ENCODE measurements at regions not wholly inside any gene's neighbourhood (a gene's known extent, or its start where the extent isn't known, plus 50 kb on each side); places are given as distances from the start of the nearest gene placed in this dataset.
A peak's percentile ranks its signal among the peaks of the same experiment; 100 is the strongest.

- DNase-seq = peak; percentile 87
These were observed 278.0 kb downstream of the MRPL39 start for GRCh38 chr21:25329227-25329825.

DNA sequence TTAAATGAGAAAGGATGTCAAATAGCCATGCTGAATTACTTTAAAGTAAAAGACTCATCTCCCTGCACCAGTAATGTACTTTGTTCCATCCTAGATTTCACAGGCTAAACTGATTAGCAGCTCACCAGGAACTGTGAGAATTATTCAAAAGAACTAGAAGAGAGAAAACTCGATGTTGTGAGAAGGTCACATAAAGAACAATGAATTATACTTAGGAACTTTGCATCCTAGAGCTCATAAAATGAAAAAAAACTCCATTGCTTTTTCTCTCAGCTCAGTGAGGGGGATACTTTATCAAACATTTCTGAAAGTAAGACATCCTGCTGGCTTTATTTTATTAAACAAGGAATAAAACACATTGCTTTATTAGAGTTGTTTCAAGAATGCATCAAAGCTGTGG lies 278.5 kb downstream of the MRPL39 start:
- DNase-seq = no peak

GRCh38 chr21:25326181-25326580 lies 281.1 kb downstream of the MRPL39 start:
- DNase-seq = peak; percentile 42

- DNase-seq = no peak
These were observed 282.6 kb downstream of the MRPL39 start for GRCh38 chr21:25324666-25325065.

- no peak for DNase-seq
These were observed 283.8 kb downstream of the MRPL39 start for GRCh38 chr21:25323356-25323949.

DNA sequence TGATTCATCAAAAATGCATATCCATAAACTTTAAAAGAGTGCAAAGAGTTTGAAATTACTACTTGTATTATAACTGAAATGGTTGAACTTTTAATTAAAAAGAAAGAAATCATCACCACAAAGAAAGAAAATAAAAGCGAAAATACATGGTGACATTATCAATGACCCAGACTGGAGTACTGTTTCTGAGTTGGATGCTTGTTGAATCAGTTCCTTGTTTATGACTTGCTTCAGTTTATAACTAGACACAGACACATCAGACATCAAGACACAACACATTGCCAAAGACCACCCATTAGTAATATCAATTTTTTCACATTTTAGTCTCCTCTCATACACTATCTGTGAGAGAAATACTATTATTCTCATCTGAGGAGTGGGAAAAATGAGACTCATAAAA lies 293.0 kb downstream of the MRPL39 start:
- no peak for DNase-seq

DNA sequence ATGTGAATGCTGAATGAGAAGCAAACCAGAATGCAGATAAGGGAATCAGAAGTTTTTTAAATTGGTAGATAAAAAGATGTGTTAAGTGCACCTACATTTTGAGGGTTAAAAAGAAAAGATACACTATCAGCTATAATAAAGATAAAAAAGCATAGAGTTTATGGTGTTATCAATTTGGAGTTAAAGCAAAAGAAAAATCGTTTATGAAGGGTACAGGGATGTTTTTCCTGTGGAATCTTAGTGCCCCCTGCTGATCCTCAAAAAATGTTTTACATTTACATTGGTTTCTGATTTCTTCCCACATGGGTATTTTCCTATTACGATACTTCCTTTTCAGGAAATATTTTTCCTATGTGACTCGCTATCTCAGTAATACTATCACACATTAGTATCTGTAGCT lies 293.5 kb downstream of the MRPL39 start:
- peak; percentile 55 for DNase-seq

DNA sequence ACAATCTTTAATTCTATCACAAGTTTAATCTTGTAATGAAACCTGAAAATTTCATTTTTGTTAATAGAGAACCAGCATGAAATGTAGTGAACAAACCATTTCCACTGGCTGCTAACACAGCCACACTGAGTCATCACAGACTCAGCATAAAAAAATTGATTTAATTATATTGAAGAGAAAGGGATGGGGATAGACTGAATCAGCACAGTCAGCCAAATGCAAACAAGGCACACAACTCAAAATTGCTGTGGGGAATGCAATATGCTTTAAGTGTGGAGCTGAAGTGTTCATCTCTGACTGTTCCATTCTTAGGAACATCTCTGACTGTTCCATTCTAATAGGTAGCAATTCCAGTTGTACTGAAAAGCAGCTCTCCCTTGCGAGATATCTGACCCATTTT lies 299.8 kb downstream of the MRPL39 start:
- DNase-seq = peak; percentile 78

- no peak for DNase-seq
These were observed 302.7 kb downstream of the MRPL39 start for GRCh38 chr21:25304611-25305010.

GRCh38 chr21:25300632-25301031 lies 306.6 kb downstream of the MRPL39 start:
- DNase-seq = no peak

- DNase-seq = no peak
These were observed 308.5 kb downstream of the MRPL39 start for GRCh38 chr21:25298512-25299491.

DNA sequence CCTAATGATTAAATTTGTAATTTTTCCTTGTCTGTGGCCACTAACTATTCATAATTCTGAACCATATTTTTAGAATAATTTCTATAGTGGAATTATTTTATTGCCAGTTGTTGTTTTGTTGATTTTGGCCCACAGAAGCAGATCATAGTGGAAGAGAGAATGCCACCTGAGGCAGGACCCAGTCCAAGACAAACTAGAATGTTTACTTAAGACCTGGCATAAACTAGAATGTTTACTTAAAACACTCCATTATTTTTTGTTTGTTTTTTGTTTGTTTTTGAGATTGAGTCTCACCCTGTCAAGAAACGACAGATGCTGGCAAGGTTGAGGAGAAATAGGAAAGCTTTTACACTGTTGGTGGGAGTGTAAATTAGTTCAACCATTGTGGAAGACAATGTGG lies 310.2 kb downstream of the MRPL39 start:
- DNase-seq = no peak

DNA sequence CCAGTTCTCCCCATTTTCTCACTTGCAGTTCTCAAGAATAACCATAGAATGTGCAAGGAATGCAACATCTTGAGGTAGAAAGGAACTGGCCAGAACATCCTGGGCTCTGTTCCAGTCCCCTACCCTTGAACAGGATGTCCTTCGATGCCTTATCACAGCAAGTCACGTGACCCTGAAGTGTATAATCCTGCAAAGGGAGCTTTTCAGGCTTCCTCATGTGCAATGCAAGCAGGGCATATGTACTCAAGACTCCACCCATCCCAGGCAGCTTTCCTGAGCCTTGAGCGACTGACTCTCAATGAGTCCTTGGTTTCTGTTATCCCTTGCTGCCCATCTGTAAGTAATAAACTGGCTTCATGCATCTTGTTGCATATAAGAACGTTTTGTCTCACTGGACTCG lies 311.0 kb downstream of the MRPL39 start:
- DNase-seq = peak; percentile 1

GRCh38 chr21:25292396-25292795 lies 314.9 kb downstream of the MRPL39 start:
- DNase-seq = no peak

- peak; percentile 48 for DNase-seq
These were observed 323.6 kb downstream of the MRPL39 start for GRCh38 chr21:25283720-25284119.

DNA sequence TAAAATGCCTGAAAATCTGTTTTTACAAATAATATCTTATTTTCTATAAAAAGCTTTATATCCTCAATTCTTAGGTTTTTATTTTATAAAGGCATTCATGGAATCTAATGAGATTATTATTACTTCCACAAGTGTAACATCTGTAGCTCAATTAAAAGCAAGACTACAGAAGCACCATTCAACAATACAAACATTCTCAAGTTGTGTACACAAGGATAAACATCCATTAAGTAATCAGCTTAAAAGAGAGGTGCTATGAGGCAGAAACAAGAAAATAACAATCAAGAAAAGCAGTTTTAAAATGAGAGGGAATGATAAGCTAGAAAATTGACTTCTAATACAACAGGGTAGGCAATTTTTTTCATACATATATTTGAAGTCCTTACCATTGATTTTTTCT lies 326.1 kb downstream of the MRPL39 start:
- no peak for DNase-seq

DNA sequence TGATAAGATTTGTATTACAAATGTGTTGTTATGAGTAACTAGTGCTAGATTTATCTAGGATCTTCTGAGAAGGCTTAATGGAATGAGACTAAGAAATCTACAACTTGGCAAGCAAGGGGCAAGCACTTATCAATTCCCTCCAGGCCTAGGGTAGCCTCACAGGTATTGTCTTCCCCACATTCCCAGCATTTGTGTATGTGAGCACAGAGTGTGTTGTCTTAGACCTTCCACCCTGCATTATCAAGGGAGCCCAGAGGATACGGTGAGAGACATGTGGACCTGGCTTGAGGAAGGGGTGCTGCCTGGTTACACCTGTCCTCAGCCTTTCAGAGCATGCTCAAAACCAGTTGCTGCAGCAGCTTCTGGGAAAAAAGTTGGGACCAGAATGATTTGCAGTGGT lies 327.2 kb downstream of the MRPL39 start:
- no peak for DNase-seq

DNA sequence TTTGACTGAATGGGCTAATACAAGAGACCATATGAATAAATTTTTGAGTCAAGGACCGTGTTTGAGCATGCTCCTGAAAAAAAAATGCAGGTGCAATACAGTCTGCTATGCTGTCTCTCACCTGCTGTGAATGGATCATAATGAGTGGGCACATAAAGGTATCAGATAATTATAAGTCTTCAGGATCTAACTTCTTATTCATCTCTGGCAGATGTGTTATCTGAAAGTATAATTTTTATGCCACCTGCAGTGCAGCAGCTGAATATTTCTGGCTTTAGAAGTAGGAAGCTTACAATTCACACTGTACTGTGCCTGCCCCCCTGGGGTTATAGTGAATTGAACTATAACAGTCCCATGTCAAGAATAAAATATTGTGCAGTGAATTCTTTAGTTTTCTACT lies 333.3 kb downstream of the MRPL39 start:
- no peak for DNase-seq

DNA sequence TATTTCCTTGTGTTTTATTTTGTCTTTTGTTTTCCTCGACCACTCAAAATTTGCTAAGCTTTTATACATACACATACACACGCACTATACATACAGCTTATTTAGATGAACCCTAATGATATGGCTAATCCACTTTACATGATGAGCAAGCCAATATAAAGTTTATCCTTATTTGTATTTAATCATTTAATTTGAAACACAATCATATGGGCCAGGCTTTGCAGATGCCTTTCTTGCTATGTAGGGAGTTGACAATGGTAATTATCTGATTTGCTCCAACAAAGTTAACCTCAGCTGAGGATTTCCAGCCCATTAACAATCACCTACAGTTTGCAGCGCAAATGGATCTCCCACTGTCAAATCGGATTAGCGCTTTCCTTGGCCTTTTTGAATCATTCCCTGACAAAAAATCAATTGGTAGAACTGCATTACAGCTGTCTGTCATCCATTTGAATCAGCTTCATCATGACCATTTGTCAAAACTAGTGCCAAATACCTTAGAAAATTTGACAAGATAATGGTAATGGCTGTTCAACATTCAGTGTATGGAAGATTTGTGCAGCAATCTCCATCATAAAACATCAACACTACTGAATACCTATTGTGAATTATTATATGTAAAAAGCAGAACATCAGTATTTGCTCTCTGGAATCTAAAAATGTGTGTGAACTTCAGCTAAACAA lies 352.6 kb downstream of the MRPL39 start:
- DNase-seq = no peak

DNA sequence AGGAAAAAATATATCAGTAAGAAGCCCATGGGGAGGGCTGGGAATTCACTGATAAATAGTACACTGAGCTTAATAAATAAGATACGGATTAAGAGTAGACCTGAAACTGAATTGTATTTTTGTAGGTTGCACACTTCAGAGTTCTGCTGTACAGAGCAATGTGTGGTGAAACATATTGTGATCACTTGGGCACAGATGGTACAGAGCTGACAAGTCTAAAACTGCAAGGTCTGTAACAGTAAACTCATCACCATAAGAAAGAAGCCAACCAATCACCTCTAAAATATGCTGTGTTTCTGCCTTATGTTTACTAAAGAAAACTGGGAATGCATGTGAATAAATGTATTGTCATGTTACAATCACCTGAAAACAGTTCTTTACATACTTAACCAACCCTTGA lies 360.7 kb downstream of the MRPL39 start:
- DNase-seq = no peak

DNA sequence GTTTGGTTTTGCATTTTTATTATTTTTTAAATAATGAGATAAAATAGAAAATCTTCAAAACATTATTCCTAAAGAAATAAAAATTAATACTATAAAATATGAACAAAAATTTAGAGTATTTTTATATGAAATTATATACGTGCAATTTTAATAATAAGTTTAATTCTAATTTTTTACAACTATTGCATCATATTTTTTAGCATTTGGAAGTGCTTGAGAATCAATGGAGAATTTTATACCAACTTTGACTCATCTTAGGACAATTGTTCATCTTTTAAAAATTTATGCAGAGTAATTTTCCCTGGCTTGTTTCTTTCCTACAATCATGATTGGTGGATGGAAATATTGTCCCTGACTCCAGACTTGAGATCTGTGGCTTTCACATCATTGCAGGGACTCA lies 362.5 kb downstream of the MRPL39 start:
- no peak for DNase-seq

DNA sequence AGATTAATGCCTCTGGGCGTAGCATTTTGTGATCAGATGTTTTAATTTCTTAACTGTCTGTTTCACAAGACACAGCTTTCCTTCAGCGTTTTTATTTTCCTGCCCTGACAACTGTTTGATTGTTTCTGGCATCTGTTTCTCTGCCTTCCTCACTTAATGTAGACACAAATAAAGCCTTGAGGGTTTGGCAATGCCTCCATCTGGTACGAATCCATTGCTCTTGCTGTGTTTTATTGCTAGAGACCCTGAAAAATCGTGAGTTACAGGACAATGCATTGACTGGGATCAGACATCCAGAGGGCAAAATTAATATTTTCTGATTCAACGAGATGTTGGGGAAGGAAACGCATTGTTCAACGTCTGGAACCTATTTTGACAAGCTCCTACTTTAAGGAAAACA lies 363.5 kb downstream of the MRPL39 start:
- DNase-seq = no peak

DNA sequence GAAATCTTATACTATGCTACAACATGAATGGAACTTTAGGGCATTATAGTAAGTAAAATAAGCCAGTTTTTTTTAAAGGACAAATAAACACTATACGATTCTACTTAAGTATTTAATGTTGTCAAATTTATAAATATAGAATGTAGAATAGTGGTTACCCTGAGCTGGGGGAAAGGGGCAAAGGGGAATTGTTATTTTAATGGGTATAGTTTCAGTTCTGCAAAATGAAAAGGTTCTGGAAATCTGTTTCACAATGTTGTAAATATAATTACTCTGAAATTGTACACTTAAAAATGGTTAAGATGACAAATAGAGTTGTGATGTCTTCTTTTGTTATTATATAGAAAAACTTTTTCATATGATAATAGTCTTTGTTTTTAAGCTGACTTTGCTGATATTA lies 366.3 kb downstream of the MRPL39 start:
- no peak for DNase-seq
